VCaP (cell line): ENCODE measurements at regions not wholly inside any gene's neighbourhood (a gene's known extent, or its start where the extent isn't known, plus 50 kb on each side); places are given as distances from the start of the nearest gene placed in this dataset.
A peak's percentile ranks its signal among the peaks of the same experiment; 100 is the strongest.

Source experiments
- H3K27ac ChIP-seq: fragments of 450-650 bp; 2 replicates; pipeline ENCODE4 v1.5.1; 2017
- TF ChIP-seq, protein P1 (sequence below): fragments of 450-650 bp; conservative IDR thresholded peaks from 2 replicates; pipeline ENCODE4 v1.5.1; 2017; ENCODE audit warnings: mild to moderate bottlenecking, moderate library complexity

DNA sequence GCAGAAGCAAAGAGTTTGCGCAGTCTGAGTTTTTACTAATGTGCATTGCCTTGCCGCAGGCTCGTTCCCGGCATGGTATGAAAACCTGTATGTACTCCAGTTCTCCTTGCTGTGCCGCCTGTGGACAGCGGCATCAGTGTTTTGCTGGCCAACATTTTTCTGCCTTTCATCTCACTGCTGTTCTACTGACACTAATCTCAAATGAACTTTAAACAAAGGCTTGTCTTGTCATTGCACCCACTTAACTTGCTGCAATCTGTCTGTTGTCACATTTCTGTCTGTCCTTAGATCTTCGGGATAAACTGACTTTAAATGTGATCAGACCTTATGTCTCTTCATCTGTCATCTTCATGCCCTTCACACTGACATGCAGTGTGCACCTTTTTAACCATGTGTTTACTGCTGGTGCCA is 71.7 kb upstream of the ZNRF2 start:
- TF ChIP-seq, protein P1, sequence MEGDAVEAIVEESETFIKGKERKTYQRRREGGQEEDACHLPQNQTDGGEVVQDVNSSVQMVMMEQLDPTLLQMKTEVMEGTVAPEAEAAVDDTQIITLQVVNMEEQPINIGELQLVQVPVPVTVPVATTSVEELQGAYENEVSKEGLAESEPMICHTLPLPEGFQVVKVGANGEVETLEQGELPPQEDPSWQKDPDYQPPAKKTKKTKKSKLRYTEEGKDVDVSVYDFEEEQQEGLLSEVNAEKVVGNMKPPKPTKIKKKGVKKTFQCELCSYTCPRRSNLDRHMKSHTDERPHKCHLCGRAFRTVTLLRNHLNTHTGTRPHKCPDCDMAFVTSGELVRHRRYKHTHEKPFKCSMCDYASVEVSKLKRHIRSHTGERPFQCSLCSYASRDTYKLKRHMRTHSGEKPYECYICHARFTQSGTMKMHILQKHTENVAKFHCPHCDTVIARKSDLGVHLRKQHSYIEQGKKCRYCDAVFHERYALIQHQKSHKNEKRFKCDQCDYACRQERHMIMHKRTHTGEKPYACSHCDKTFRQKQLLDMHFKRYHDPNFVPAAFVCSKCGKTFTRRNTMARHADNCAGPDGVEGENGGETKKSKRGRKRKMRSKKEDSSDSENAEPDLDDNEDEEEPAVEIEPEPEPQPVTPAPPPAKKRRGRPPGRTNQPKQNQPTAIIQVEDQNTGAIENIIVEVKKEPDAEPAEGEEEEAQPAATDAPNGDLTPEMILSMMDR = no peak
- H3K27ac ChIP-seq = no peak overlapping the region

DNA sequence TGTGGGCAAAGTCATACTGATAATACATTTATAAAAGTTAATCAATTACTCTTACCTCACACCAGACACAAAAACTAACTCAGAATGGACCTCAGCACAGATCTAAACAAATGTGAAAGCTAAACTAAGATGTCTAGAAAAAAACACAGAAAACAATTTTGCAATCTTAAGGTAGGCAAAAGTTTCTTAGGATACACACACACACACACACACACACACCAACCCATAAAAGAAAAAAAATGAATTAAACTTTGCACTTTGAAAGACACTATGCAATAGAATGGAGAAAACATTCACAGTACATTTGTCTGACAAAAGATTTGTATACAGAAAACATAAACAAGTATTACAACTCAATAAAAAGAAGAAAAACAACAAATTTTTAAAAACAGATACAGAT is 70.8 kb upstream of the ZNRF2 start:
- no peak overlapping the region for H3K27ac ChIP-seq
- TF ChIP-seq, protein P1 = no peak

- TF ChIP-seq, protein P1 = no peak
- no peak overlapping the region for H3K27ac ChIP-seq
Measured at GRCh38 chr7:30214651-30215137, 69.7 kb upstream of the ZNRF2 start.

GRCh38 chr7:30221764-30222163 is 62.6 kb upstream of the ZNRF2 start:
- TF ChIP-seq, protein P1 = no peak
- H3K27ac ChIP-seq = no peak overlapping the region

DNA sequence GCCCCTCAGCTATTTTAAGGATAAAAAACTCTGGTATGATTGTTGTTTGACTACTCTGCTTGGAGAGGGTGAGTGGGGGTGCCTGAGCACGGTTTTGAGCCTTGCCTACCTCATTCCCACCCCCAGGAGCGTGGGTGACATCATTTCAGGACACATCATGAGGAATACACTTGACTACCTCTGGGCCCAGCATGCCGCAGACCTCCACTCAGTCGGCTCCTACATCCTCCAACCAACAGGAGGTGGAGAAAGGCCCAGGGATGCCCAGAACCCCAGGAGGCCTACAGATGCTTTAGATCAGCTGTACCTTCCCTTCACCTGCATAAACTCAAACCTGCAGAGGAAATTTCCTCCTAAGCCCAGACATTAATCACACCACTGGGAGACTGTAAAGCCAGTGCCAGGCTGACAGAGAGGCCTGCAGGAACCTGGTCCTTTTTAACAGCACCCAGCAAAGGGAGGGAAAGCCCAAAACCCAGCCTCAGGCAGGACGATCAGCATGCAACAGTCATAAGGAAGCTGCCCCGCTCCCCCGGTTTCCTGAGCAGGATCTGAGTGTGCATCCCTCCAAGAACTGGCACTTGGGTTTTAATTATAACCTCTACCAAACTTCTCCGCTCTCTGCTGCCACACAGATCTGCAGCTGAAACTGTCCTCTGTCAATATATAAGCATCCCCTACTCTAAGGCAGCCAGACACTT is 61.7 kb upstream of the ZNRF2 start:
- no peak overlapping the region for H3K27ac ChIP-seq

GRCh38 chr7:30223896-30224295 is 60.5 kb upstream of the ZNRF2 start:
- TF ChIP-seq, protein P1 = no peak
- no peak overlapping the region for H3K27ac ChIP-seq

More for the DNA sequence above, 61.7 kb upstream of the ZNRF2 start:
- TF ChIP-seq, protein P1 = no peak

DNA sequence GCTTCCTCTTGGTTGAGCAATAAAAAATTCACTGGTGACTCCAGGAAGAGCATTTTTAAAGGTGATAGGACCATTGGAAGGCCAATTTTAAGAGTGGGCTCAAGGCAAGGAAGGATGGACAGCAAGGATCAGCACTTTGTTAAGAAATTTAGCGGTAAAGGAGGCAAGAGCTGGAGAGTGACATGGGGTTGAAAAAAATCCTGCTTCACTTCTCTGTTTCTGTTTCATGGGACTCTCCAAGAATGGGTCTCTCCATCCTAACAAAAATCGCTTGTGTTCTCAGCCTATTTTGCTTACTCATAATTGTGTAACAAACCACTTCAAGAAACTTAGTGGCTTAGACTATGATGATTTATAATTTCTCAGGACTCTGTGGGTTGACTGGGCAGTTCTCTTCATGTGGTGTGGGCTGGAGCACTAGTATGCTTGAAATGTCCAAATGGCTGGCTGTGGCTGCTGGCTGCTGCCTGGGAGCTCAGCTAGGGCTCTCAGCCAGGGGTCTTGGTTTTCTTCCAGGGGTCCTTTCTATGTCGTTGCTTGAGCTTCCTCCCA is 59.8 kb upstream of the ZNRF2 start:
- H3K27ac ChIP-seq = peak overlapping the region; percentile 87
- TF ChIP-seq, protein P1 = no peak
